SU-DHL-6 (cell line): ENCODE measurements at regions not wholly inside any gene's neighbourhood (a gene's known extent, or its start where the extent isn't known, plus 50 kb on each side); places are given as distances from the start of the nearest gene placed in this dataset.

Experiments
- H2AFZ ChIP-seq: fragments of 200-600 bp; sonication (generic); 2 replicates; pipeline ENCODE4 v1.6.1; 2014; ENCODE audit warnings: low read depth, mild to moderate bottlenecking, moderate library complexity, mixed read lengths, antibody characterized with exemption, low read length; ENCODE audit not compliant: severe bottlenecking
- H3F3A ChIP-seq: fragments of 200-600 bp; shearing (Covaris generic); 2 replicates; pipeline ENCODE4 v1.6.0; 2016; ENCODE audit warnings: antibody characterized with exemption, mild to moderate bottlenecking; ENCODE audit not compliant: insufficient read depth
- H3K27ac ChIP-seq: fragments of 200-600 bp; sonication (generic); 2 replicates; pipeline ENCODE4 v1.5.1; 2016; ENCODE audit warnings: low read depth, mild to moderate bottlenecking, low read length, moderate library complexity, mixed read lengths
- H3K27me3 ChIP-seq: fragments of 200-600 bp; sonication (generic), shearing (Covaris generic); 2 replicates; pipeline ENCODE4 v1.6.0; 2014; ENCODE audit warnings: mild to moderate bottlenecking, low read length
- H3K36me3 ChIP-seq: fragments of 200-600 bp; sonication (generic); 2 replicates; pipeline ENCODE4 v1.6.1; 2014; ENCODE audit warnings: mild to moderate bottlenecking, low read length, mixed read lengths
- H3K4me2 ChIP-seq: fragments of 300-600, 200-600 bp; shearing (Covaris generic), sonication (generic); 2 replicates; pipeline ENCODE4 v1.6.0; 2014; ENCODE audit warnings: low read length, low read depth, mild to moderate bottlenecking; ENCODE audit not compliant: poor library complexity, severe bottlenecking
- H3K4me3 ChIP-seq: fragments of 200-600 bp; sonication (generic); 2 replicates; pipeline ENCODE4 v1.5.1; 2014; ENCODE audit warnings: antibody characterized with exemption, low read length, mild to moderate bottlenecking, mixed read lengths; ENCODE audit not compliant: insufficient read depth, poor library complexity, severe bottlenecking
- H3K79me2 ChIP-seq: fragments of 200-600 bp; sonication (generic); 2 replicates; pipeline ENCODE4 v1.6.1; 2014; ENCODE audit warnings: mild to moderate bottlenecking, low read length, moderate library complexity; ENCODE audit not compliant: insufficient read depth
- H3K9ac ChIP-seq: fragments of 200-600 bp; sonication (generic); 2 replicates; pipeline ENCODE4 v1.7.0; 2014; ENCODE audit warnings: mild to moderate bottlenecking, low read length
- H3K9me2 ChIP-seq: fragments of 200-600 bp; sonication (generic); replicated peaks from 2 replicates; pipeline ENCODE4 v1.6.1; 2014; ENCODE audit warnings: low read length; ENCODE audit not compliant: insufficient read depth
- H3K9me3 ChIP-seq: fragments of 200-600 bp; sonication (generic); 2 replicates; pipeline ENCODE4 v1.6.1; 2014; ENCODE audit warnings: low read length, mixed read lengths; ENCODE audit not compliant: insufficient read depth
- H4K20me1 ChIP-seq: fragments of 200-600 bp; sonication (generic); 2 replicates; pipeline ENCODE4 v1.6.1; 2014; ENCODE audit warnings: low read depth, mild to moderate bottlenecking, antibody characterized with exemption, low read length, moderate library complexity, mixed read lengths
- EZH2phosphoT487 ChIP-seq: fragments of 200-600 bp; sonication (generic), shearing (Covaris generic); conservative IDR thresholded peaks from 2 replicates; pipeline ENCODE4 v1.6.1; 2018; ENCODE audit warnings: mild to moderate bottlenecking, antibody characterized with exemption, low read length, moderate library complexity, mixed read lengths
- TF ChIP-seq, protein P1 (sequence below): fragments of 200-600 bp; sonication (generic); IDR thresholded peaks from one replicate; pipeline ENCODE4 v1.5.1; 2017; ENCODE audit warnings: antibody characterized with exemption, mild to moderate bottlenecking, low read length, moderate library complexity; ENCODE audit not compliant: insufficient read depth, poor library complexity, severe bottlenecking

DNA sequence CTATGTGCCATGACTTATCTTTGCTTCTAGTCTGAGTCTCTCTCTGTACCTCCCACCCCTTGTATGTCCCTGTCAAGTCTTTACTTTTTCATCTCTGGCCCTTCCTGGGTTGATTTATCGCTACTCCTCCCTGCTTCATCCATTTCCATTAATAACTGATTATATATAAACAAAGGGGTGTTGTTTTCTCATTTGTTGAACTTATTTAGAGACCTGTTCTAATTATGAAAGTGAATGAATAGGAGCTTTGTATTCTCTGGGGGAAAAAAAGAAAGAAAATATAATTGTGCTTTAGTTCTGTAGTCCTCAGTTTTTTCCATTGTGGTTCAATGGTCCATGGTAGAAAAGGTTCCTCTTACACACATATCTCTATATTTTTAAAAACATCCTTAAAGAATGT, 328.9 kb upstream of the PPP2R3A start:
- Histone ChIP-seq H3K4me2 (no peak overlapping the region), H4K20me1 (no peaks in the 10 kb centered on the region), H3K36me3 (no peaks in the 10 kb centered on the region)

DNA sequence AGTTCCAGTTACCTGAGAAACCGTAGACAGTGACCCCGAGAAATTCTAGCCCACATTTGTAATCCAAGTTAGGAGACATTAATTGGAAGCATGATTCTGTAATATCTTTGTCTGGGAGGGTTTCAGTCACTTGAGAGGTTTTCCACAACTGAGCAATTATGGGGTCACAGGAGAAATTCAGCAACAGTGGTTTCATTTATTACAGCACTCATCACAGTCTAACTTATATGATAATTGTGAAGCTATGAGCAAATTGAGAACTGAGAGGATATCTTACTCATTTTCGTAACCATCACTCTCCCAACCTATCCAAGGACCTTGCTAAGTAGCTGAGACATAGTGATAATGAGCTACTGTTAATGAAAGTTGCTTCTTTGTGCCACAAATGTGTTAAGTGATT, 328.5 kb upstream of the PPP2R3A start:
- H3K4me3 ChIP-seq: no peak overlapping the region
- no peaks in the 10 kb centered on the region for H3K9me2 ChIP-seq
- no peak overlapping the region for H3K27ac ChIP-seq
- H3K9ac ChIP-seq: no peak overlapping the region
- H3K27me3 ChIP-seq: no peaks in the 10 kb centered on the region
- H4K20me1 ChIP-seq: no peaks in the 10 kb centered on the region
- H3K79me2 ChIP-seq: no peaks in the 10 kb centered on the region
- no peak overlapping the region for H3K4me2 ChIP-seq
- H3K9me3 ChIP-seq: no peaks in the 10 kb centered on the region
- no peaks in the 10 kb centered on the region for H3F3A ChIP-seq
- no peak overlapping the region for H2AFZ ChIP-seq
- TF ChIP-seq, protein P1, sequence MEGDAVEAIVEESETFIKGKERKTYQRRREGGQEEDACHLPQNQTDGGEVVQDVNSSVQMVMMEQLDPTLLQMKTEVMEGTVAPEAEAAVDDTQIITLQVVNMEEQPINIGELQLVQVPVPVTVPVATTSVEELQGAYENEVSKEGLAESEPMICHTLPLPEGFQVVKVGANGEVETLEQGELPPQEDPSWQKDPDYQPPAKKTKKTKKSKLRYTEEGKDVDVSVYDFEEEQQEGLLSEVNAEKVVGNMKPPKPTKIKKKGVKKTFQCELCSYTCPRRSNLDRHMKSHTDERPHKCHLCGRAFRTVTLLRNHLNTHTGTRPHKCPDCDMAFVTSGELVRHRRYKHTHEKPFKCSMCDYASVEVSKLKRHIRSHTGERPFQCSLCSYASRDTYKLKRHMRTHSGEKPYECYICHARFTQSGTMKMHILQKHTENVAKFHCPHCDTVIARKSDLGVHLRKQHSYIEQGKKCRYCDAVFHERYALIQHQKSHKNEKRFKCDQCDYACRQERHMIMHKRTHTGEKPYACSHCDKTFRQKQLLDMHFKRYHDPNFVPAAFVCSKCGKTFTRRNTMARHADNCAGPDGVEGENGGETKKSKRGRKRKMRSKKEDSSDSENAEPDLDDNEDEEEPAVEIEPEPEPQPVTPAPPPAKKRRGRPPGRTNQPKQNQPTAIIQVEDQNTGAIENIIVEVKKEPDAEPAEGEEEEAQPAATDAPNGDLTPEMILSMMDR: no peak
- TF ChIP-seq EZH2phosphoT487: no peak
- H3K36me3 ChIP-seq: no peaks in the 10 kb centered on the region

More for the DNA sequence above, 328.9 kb upstream of the PPP2R3A start:
- H3K79me2 ChIP-seq: no peaks in the 10 kb centered on the region
- no peak overlapping the region for H2AFZ ChIP-seq
- H3K4me3 ChIP-seq: no peak overlapping the region
- TF ChIP-seq, protein P1: no peak
- TF ChIP-seq EZH2phosphoT487: no peak
- H3K9ac ChIP-seq: no peak overlapping the region
- no peaks in the 10 kb centered on the region for H3K9me2 ChIP-seq
- no peaks in the 10 kb centered on the region for H3F3A ChIP-seq
- no peaks in the 10 kb centered on the region for H3K27me3 ChIP-seq
- no peaks in the 10 kb centered on the region for H3K9me3 ChIP-seq
- H3K27ac ChIP-seq: no peak overlapping the region

DNA sequence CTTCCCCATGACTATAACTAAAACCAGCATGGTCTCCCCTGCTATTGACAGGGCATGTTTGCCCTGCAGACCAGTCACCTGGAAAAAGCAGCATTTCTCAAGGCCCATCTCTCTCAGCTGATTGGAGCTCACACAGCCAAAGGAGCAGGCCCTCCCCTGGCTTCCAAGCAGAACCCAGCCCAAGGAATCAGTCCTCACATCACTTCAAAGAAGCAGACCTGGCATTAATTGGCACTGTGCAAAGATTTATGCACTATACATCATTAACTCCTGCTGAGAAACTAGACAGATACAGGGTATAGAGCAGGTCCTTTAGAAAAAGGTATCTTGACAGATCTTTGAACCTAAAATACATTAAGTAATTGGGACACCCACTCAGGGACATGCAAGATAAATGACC, 323.8 kb upstream of the PPP2R3A start:
- no peak for TF ChIP-seq EZH2phosphoT487
- TF ChIP-seq, protein P1: no peak
- Histone ChIP-seq H3F3A (no peaks in the 10 kb centered on the region), H3K27me3 (no peaks in the 10 kb centered on the region), H3K36me3 (no peaks in the 10 kb centered on the region), H3K4me3 (no peak overlapping the region), H3K9ac (no peak overlapping the region), H3K9me3 (no peaks in the 10 kb centered on the region), H3K27ac (no peak overlapping the region), H4K20me1 (no peaks in the 10 kb centered on the region), H3K79me2 (no peaks in the 10 kb centered on the region), H3K9me2 (no peaks in the 10 kb centered on the region), H3K4me2 (no peak overlapping the region), H2AFZ (no peak overlapping the region)

DNA sequence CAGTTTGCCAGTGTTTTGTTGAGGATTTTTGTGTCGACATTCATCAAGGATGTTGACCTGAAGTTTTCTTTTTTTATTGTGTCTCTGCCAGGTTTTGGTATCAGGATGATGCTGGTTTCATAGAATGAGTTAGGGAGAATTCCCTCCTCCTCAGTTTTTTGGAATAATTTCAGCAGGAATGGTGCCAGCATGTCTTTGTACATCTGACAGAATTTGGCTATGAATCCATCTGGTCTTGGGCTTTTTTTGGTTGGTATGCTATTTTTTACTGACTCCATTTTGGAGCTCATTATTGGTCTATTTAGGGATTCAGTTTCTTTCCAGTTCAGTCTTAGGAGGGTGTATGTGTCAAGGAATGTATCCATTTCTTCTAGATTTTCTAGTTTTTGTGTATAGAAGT, 320.0 kb upstream of the PPP2R3A start:
- no peak overlapping the region for H3K9ac ChIP-seq
- no peak overlapping the region for H3K4me3 ChIP-seq
- no peak for TF ChIP-seq EZH2phosphoT487
- TF ChIP-seq, protein P1: no peak

More for the DNA sequence above, 320.0 kb upstream of the PPP2R3A start:
- no peak overlapping the region for H3K27ac ChIP-seq
- no peak overlapping the region for H3K4me2 ChIP-seq
- no peaks in the 10 kb centered on the region for H3K36me3 ChIP-seq
- H3K27me3 ChIP-seq: no peaks in the 10 kb centered on the region
- H2AFZ ChIP-seq: no peak overlapping the region
- H3K79me2 ChIP-seq: no peaks in the 10 kb centered on the region
- H3K9me2 ChIP-seq: no peaks in the 10 kb centered on the region
- H3F3A ChIP-seq: no peaks in the 10 kb centered on the region
- H3K9me3 ChIP-seq: no peaks in the 10 kb centered on the region
- no peaks in the 10 kb centered on the region for H4K20me1 ChIP-seq
